SU-DHL-6 (cell line): ENCODE measurements at regions not wholly inside any gene's neighbourhood (a gene's known extent, or its start where the extent isn't known, plus 50 kb on each side); places are given as distances from the start of the nearest gene placed in this dataset.
"Not testable (repeated sequence)": the region's sequence is repeated elsewhere in the genome, so short reads cannot be mapped to it uniquely, and the experiment has no call there.

ENCODE experiments used
- H2AFZ ChIP-seq: fragments of 200-600 bp; sonication (generic); 2 replicates; pipeline ENCODE4 v1.6.1; 2014; ENCODE audit warnings: low read depth, mild to moderate bottlenecking, moderate library complexity, mixed read lengths, antibody characterized with exemption, low read length; ENCODE audit not compliant: severe bottlenecking
- H3F3A ChIP-seq: fragments of 200-600 bp; shearing (Covaris generic); 2 replicates; pipeline ENCODE4 v1.6.0; 2016; ENCODE audit warnings: antibody characterized with exemption, mild to moderate bottlenecking; ENCODE audit not compliant: insufficient read depth
- H3K27ac ChIP-seq: fragments of 200-600 bp; sonication (generic); 2 replicates; pipeline ENCODE4 v1.5.1; 2016; ENCODE audit warnings: low read depth, mild to moderate bottlenecking, low read length, moderate library complexity, mixed read lengths
- H3K27me3 ChIP-seq: fragments of 200-600 bp; sonication (generic), shearing (Covaris generic); 2 replicates; pipeline ENCODE4 v1.6.0; 2014; ENCODE audit warnings: mild to moderate bottlenecking, low read length
- H3K36me3 ChIP-seq: fragments of 200-600 bp; sonication (generic); 2 replicates; pipeline ENCODE4 v1.6.1; 2014; ENCODE audit warnings: mild to moderate bottlenecking, low read length, mixed read lengths
- H3K4me2 ChIP-seq: fragments of 300-600, 200-600 bp; shearing (Covaris generic), sonication (generic); 2 replicates; pipeline ENCODE4 v1.6.0; 2014; ENCODE audit warnings: low read length, low read depth, mild to moderate bottlenecking; ENCODE audit not compliant: poor library complexity, severe bottlenecking
- H3K4me3 ChIP-seq: fragments of 200-600 bp; sonication (generic); 2 replicates; pipeline ENCODE4 v1.5.1; 2014; ENCODE audit warnings: antibody characterized with exemption, low read length, mild to moderate bottlenecking, mixed read lengths; ENCODE audit not compliant: insufficient read depth, poor library complexity, severe bottlenecking
- H3K79me2 ChIP-seq: fragments of 200-600 bp; sonication (generic); 2 replicates; pipeline ENCODE4 v1.6.1; 2014; ENCODE audit warnings: mild to moderate bottlenecking, low read length, moderate library complexity; ENCODE audit not compliant: insufficient read depth
- H3K9ac ChIP-seq: fragments of 200-600 bp; sonication (generic); 2 replicates; pipeline ENCODE4 v1.7.0; 2014; ENCODE audit warnings: mild to moderate bottlenecking, low read length
- H3K9me2 ChIP-seq: fragments of 200-600 bp; sonication (generic); replicated peaks from 2 replicates; pipeline ENCODE4 v1.6.1; 2014; ENCODE audit warnings: low read length; ENCODE audit not compliant: insufficient read depth
- H3K9me3 ChIP-seq: fragments of 200-600 bp; sonication (generic); 2 replicates; pipeline ENCODE4 v1.6.1; 2014; ENCODE audit warnings: low read length, mixed read lengths; ENCODE audit not compliant: insufficient read depth
- H4K20me1 ChIP-seq: fragments of 200-600 bp; sonication (generic); 2 replicates; pipeline ENCODE4 v1.6.1; 2014; ENCODE audit warnings: low read depth, mild to moderate bottlenecking, antibody characterized with exemption, low read length, moderate library complexity, mixed read lengths
- CTCF ChIP-seq: fragments of 200-600 bp; sonication (generic); IDR thresholded peaks from one replicate; pipeline ENCODE4 v1.5.1; 2017; ENCODE audit warnings: antibody characterized with exemption, mild to moderate bottlenecking, low read length, moderate library complexity; ENCODE audit not compliant: insufficient read depth, poor library complexity, severe bottlenecking
- EZH2phosphoT487 ChIP-seq: fragments of 200-600 bp; sonication (generic), shearing (Covaris generic); conservative IDR thresholded peaks from 2 replicates; pipeline ENCODE4 v1.6.1; 2018; ENCODE audit warnings: mild to moderate bottlenecking, antibody characterized with exemption, low read length, moderate library complexity, mixed read lengths

DNA sequence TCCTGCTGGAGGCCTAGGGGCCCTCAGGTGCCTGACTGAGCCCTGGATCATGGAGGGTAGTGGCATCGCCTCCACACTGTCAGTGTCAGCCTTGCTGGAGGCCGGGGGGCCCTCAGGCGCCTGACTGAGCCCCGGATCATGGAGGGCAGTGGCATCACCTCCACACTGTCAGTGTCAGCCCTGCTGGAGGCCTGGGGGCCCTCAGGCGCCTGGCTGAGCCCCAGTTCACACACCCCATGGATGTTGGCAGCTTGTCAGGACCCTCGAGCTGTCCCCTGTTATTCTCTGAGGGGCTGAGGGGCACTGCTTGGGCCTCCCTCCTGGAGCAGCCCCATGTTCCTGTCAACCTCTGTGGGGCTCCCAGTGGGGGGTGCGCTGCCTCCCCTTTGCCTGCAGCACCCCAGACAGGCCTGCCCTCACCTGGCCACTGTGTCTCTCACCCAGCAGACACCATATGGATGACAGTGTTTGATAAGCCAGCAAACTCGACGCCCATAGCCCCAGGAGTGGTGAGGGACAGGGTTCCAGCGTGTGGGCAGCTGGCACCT is 197.6 kb downstream of the LIPI start:
- no peaks in the 10 kb centered on the region for H3K9me2 ChIP-seq
- no peaks in the 10 kb centered on the region for H4K20me1 ChIP-seq
- no peak overlapping the region for H3K4me2 ChIP-seq
- TF ChIP-seq EZH2phosphoT487 (no peak), CTCF (no peak)
- no peaks in the 10 kb centered on the region for H3K36me3 ChIP-seq
- no peak overlapping the region for H3K9ac ChIP-seq
- H3K27ac ChIP-seq: no peak overlapping the region
- no peaks in the 10 kb centered on the region for H3K79me2 ChIP-seq
- no peak overlapping the region for H3K4me3 ChIP-seq
- H3K27me3 ChIP-seq: no peaks in the 10 kb centered on the region
- no peak overlapping the region for H2AFZ ChIP-seq
- H3F3A ChIP-seq: no peaks in the 10 kb centered on the region
- H3K9me3 ChIP-seq: no peaks in the 10 kb centered on the region

DNA sequence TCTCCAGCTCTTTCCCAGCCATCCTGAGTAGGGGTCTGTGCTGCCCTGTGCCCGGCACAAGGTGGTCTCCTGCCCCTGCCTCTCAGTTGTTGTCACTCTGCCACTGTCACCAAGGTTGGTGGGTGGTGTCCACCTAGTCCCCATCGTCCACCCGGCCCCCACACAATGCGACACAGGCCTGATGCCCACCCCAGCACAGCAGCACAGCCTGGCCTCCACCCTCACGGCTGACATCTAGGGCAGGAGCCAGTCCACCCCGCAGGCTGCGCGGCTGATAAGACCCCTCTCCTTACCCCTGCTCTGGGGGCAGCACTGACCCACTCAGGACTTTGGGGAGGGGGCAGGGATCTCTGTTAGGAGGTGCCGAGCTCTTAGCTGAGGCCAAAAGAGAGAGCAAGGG is 198.3 kb downstream of the LIPI start:
- H2AFZ ChIP-seq: no peak overlapping the region
- no peak for TF ChIP-seq CTCF
- TF ChIP-seq EZH2phosphoT487: no peak
- no peaks in the 10 kb centered on the region for H3K9me2 ChIP-seq
- no peaks in the 10 kb centered on the region for H3K79me2 ChIP-seq
- no peak overlapping the region for H3K4me2 ChIP-seq
- no peak overlapping the region for H3K9ac ChIP-seq
- H3K36me3 ChIP-seq: no peaks in the 10 kb centered on the region
- no peaks in the 10 kb centered on the region for H3K27me3 ChIP-seq
- H3K9me3 ChIP-seq: no peaks in the 10 kb centered on the region
- no peaks in the 10 kb centered on the region for H3F3A ChIP-seq
- H4K20me1 ChIP-seq: no peaks in the 10 kb centered on the region
- H3K27ac ChIP-seq: no peak overlapping the region
- no peak overlapping the region for H3K4me3 ChIP-seq

- not testable (repeated sequence) for H2AFZ ChIP-seq, H3K9me2 ChIP-seq, H3K9ac ChIP-seq, H3K4me3 ChIP-seq, H3F3A ChIP-seq, H3K9me3 ChIP-seq, H3K36me3 ChIP-seq, H3K27ac ChIP-seq, H3K27me3 ChIP-seq, H3K4me2 ChIP-seq, H3K79me2 ChIP-seq, H4K20me1 ChIP-seq
Measured at GRCh38 chr21:14011751-14012150, 199.0 kb downstream of the LIPI start.

DNA sequence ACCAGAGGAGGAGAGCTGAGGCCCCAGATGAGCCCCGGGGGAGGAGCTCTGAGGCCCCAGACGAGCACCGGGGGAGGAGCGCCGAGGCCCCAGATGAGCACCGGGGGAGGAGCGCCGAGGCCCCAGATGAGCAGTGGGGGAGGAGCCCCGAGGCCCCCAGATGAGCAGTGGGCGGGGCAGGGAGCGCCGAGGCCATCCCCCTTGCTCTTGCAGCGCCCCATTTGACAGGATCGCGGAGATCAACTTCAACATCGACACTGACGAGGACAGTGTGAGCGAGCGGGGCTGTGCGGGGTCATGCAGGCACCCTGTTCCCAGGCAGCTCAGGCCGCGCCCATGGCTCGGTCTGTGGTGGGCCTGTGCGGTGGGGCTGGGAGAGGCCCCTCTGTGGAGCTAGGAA is 199.6 kb downstream of the LIPI start:
- not testable (repeated sequence) for H3K27me3 ChIP-seq

More for the DNA sequence above, 199.6 kb downstream of the LIPI start:
- H3K27ac ChIP-seq, H3K4me2 ChIP-seq, H3K9me3 ChIP-seq, H3F3A ChIP-seq, H3K4me3 ChIP-seq, H4K20me1 ChIP-seq, H3K9me2 ChIP-seq, H2AFZ ChIP-seq, H3K36me3 ChIP-seq, H3K79me2 ChIP-seq, H3K9ac ChIP-seq: not testable (repeated sequence)
